Esophagus squamous epithelium (tissue), 4 donors: ENCODE measurements at regions not wholly inside any gene's neighbourhood (a gene's known extent, or its start where the extent isn't known, plus 50 kb on each side); places are given as distances from the start of the nearest gene placed in this dataset.

Experiments used
- CTCF ChIP-seq, 6 experiments: fragments of 450-650 bp in 4 of 6; fragments of 200-600 bp in 2 of 6; sonication (generic) in 2 of 6; IDR thresholded peaks; one replicate each; pipeline ENCODE4 v1.5.1; 2016 to 2019; ENCODE audit warnings: antibody characterized with exemption in 6 of 6, mild to moderate bottlenecking in 4 of 6, moderate library complexity in 4 of 6
- POLR2A ChIP-seq, 4 donors: fragments of 450-650 bp; IDR thresholded peaks; one replicate each; pipeline ENCODE4 v1.6.1; 2017; ENCODE audit warnings: antibody characterized with exemption in 4 of 4, mild to moderate bottlenecking in 4 of 4, moderate library complexity in 3 of 4

- TF ChIP-seq CTCF (IDR thresholded peaks at IDR 0.05): no peak
- TF ChIP-seq POLR2A (IDR thresholded peaks at IDR 0.05): no peak
Measured at GRCh38 chr10:88089498-88089897, 226.1 kb downstream of the PTEN start.
